SK-N-SH (cell line): ENCODE measurements at regions not wholly inside any gene's neighbourhood (a gene's known extent, or its start where the extent isn't known, plus 50 kb on each side); places are given as distances from the start of the nearest gene placed in this dataset.

Source experiments
- CTCF ChIP-seq: fragments of 200-600 bp; sonication (generic); IDR thresholded peaks from 2 replicates; pipeline ENCODE4 v1.6.1; 2017; ENCODE audit warnings: antibody characterized with exemption, mild to moderate bottlenecking, moderate library complexity
- GABPA ChIP-seq: IDR thresholded peaks from 2 replicates; pipeline ENCODE4 v1.4.0; 2012; ENCODE audit warnings: low read depth, mild to moderate bottlenecking
- JUND ChIP-seq: IDR thresholded peaks from 2 replicates; pipeline ENCODE4 v1.4.0; 2012
- RCOR1 ChIP-seq: fragments of 150-350 bp; IDR thresholded peaks from 2 replicates; pipeline ENCODE4 v1.6.1; 2017; ENCODE audit warnings: antibody characterized with exemption, low read length
- TAF1 ChIP-seq: IDR thresholded peaks from 2 replicates; pipeline ENCODE4 v1.6.1; 2012; ENCODE audit warnings: low read depth, mild to moderate bottlenecking, low read length, moderate library complexity, borderline replicate concordance
- TCF12 ChIP-seq: IDR thresholded peaks from 2 replicates; pipeline ENCODE4 v1.4.0; 2012
- USF1 ChIP-seq: IDR thresholded peaks from 2 replicates; pipeline ENCODE4 v1.4.0; 2012; ENCODE audit warnings: low read depth, borderline replicate concordance

GRCh38 chr10:6356280-6356793, 153.6 kb downstream of the PFKFB3 start:
- TF ChIP-seq CTCF: no peak
- TF ChIP-seq TCF12: no peak
- no peak for TF ChIP-seq GABPA
- TF ChIP-seq TAF1: no peak
- TF ChIP-seq USF1: no peak
- no peak for TF ChIP-seq RCOR1
- TF ChIP-seq JUND: no peak
